Mucosa of gallbladder (tissue), 1 donor: ENCODE measurements at regions not wholly inside any gene's neighbourhood (a gene's known extent, or its start where the extent isn't known, plus 50 kb on each side); places are given as distances from the start of the nearest gene placed in this dataset.

Experiments
- DNase-seq: peaks from one replicate; pipeline ENCODE4 v3.0.0-alpha.2; 2020; ENCODE audit warnings: low spot score
- donor health status: DM: no; HTN: no; CAD: no.

DNA sequence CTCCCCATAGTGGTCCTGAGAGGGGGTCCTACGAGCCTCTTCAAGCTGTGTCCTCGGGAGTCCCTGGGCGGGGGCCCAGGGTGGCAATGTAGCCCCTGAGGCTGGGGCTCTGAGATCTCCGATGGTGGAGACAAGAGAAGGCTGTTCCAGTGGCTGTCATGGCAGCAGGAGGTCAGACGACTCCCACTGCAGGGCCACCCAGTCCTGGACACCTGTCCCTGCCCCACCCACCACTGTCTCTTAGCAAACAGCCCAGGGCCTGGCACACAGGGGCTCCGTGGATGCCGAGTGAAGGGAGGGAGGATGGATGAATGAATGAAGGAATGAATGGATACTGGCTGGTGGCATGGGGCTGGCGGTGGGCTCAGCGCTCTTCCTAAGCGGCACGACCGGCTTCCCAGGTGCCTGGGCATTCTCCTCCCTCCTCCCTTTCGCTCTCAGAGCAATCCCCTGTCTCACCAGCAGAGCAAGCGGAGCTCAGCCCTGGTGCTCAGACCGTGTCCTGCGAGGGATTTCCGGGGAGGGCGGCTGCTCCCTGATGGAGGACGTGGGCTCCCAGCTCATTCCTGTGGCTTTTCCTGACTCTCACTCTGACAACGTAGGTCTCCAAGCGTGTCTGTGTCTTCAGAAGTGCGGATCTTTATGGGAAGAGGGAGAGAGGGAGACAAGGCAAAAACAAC is 1272.6 kb downstream of the BRD1 start:
- DNase-seq = no peak

DNA sequence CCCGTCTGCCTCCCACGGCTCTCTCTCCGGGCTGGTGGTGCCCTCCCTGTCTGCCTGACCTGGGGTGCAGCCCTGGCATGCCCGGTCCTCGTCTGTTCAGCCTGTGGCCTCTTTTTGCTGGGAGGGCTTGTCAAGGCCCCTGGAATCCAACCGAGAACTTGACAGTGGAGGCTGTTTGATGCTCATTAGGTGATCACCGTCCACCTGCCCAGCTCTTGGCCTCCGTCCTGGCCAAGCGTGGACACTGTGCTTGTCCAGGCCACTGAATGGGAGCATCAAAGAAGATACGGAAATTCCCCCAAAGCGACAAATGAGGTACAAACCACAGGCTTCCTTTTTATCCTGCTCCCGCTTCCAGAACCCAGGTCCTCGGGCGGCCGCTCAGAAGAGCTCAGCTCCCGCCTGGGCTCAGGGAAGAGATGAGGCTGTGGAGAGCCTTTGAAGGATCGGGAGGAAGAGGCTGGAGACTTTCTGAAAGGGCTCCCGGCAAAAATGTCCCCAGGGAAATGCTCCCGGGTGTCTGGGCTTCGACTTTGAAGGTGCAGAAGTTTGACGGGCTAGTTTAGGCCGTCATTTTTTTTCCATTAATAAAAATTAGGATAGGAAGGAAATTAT is 1273.9 kb downstream of the BRD1 start:
- no peak for DNase-seq

GRCh38 chr22:48553119-48553518 is 1274.6 kb downstream of the BRD1 start:
- DNase-seq = no peak

GRCh38 chr22:48551716-48552268 is 1275.9 kb downstream of the BRD1 start:
- no peak for DNase-seq

DNA sequence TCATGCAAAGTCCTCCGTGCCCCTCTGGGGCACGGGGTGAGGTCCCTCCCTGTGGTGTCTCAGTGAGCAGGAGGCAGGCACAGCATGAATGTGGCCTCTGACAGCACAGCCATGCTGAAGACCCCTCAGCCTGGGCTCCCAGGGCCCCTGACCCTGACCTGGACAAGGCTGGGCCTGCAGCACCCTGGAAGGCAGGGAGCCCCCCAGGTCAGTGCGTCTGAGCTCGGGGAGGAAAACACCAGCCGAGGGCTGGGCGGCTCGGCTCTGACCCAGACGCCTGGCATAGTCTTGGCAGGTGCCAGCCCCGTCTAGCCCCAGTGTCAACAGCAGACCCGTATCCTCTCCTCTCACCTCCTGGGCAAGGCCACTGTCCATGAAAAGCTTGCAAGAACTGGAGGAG is 1276.6 kb downstream of the BRD1 start:
- no peak for DNase-seq

- no peak for DNase-seq
Observed at GRCh38 chr22:48548391-48548790, 1279.3 kb downstream of the BRD1 start.

DNA sequence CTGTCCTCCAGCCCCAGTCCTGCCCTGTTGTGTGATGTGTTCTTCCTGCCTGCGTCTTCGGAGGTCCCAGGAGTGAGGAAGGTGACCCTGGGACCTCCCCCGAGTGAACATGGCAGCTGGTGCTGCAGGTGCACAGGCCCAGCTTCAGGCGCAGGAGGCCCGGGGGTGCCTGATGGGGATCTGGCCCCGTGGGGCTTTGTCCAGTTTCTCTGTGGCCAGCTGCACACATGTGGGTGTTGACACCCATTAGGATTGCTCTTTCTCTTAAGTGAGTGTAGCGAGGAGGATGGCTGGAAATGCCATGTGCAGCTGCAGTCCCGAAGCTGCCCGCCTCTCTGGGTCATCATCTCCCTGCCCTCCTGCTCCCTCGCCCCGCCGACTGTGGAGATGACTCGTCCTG is 1279.7 kb downstream of the BRD1 start:
- DNase-seq = no peak

- no peak for DNase-seq
Observed at GRCh38 chr22:48546653-48547424, 1280.8 kb downstream of the BRD1 start.

GRCh38 chr22:48545987-48546386 is 1281.7 kb downstream of the BRD1 start:
- DNase-seq = no peak

DNA sequence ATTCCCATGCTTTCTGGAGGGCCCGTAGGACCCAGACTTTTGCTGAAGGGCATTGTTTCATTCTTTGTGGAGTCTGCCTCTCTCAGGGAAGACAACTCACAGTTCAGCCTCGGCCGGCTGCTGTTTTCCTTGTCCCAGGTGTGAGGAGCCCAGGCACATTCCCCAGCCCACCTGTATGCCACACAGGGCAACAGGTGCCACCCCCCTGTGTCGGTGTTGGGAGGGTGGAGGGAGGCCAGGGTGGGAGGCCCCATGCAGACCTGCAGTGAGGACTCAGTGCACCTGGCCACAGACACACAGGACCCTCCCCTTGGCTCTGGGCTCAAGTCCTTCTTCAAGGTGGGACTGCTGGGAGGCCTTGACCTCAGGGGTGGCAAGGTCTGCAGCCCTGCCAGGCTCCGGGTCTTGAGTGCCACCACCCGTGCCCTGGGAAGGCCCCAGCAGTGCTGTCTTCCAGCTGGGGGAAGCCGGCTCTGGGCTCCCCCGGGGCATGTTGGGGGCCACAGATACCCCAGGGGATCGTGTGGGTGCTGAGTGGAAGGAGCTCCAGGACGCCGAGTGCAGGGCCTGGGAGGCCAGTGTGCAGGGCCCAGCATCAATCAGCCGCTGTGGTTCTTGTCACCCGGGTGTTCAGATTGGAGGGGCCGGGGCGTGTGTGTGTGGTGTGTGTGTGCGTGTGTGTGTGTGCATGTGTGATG is 1286.1 kb downstream of the BRD1 start:
- DNase-seq = no peak

DNA sequence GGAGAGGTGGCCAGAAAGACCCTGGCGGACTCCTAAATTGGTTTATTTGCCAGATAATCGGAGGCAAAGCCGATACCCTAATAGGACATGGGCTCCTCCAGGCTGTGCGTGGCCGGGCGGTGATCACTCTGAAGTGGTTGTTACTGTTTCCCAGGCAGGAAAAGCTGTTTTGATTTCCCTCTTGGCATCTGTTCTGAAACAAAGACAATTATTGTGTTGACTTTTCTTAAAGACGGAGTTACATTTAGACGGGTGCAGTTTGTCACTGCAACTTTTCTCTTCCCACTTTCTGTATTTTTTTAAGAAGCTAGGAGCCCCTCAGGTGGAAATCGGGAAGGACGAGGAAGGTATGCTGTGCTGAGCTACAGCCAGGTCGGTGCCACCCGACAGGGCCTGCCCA is 1288.4 kb downstream of the BRD1 start:
- no peak for DNase-seq

DNA sequence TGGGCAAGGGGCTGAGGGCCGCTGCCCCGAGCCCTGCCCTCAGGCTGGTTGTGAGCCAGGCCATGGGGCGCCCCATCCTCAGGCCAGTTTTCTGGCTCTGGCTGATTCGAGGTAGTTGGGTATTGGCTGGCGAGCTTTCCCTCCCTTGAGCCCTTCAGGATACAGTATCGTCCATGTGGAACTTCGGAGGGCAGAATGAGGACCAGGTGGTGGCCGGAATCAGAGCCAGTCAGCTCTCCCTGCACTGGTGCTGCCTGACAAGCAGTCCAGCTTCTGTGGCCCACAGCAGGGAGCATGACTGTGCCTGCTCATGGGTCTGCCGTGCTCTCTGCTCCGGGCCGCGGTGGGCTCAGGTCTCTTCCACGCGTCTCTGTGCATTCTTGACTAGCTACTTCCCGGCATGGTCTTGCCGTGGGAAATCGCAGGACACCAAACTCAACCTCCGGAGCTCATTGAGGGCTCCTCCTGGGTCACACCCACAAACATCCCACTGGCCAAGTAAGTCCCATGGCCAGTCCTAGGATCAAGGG is 1289.3 kb downstream of the BRD1 start:
- no peak for DNase-seq

DNA sequence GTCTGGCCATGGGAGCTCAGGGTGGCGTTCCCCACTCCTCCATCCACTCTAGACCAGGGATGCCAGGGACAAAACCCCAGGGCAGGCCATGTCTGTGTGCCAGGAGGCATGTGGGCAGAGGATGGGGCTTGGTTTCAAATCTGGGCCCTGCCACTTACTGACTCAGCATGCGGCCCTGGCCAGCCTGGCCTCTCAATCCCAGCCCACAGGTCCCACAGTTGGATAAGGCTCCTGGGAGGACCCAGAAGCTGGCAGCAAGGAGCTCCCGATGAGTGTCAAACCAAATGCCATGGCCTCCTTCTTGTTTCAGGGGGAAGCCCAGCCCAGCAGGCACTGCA is 1290.4 kb downstream of the BRD1 start:
- DNase-seq = no peak

DNA sequence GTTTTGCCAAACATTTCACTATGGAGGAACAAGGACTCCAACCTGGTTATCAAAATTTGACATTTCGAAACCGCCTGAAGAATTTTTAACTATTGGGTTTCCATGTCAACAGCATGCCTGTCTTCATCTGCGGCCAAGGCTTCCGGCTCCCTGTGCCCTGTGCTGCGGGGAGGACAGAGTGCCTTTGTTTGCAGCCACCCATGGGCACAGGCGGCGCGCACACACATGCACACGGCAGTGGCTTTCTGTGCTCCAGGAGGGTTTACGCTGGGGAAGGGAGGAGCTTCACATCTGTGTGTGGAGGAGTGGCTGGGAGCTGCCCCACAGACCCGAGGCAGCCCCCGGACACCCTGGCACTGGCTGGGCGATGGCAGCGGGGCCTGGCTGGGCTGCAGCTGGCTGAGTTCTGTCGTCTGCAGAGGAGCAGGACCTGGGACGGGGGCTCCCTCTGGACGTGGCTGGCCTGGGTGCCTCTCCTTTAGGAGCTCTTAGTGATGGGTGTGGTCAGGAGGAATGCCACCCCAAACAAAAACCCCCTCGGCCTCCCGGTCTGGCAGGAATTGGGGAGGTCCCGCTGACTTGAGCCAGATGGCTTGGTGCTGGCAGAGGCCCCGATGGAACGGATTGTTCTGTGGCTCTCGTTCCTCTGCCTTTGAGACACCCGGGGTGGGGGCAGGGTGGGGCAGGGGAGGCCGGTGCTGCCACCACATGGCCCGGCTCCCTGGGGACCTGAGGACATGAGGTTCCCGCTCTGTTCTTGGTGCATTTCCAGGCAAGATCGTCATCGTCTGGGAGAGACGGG is 1290.9 kb downstream of the BRD1 start:
- no peak for DNase-seq

DNA sequence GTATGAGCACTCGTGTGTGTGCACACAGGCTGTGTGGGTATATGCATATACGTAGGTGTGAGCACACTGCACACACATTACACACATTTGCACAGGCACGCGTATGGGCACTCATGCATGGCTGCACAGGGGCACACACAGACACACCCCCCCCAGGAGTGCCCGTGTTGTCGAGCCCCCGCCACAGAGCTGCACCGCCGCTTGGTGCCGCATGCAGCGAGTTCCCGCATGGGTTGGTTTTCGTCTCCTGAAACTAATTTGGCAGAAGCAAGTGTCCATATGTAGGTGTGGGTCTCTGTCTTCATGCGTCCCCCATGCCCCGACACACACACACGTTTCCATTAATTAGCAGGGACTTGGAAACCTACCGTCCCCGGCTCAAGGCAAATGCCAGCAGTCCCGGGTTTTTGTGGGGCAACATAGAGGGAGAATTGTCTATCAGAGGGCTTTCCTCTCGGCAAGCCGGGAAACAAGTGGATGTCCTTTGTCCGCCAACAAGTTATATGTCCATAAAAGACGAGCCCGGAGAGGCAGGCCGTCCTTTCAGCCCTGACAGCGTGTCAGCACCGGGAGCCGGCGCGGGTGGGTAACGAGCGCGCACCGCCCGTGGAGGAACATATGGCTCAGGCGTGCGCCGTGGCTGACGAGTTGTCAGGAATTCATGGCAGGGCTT is 1291.7 kb downstream of the BRD1 start:
- no peak for DNase-seq

- DNase-seq = no peak
Observed at GRCh38 chr22:48534395-48534958, 1293.2 kb downstream of the BRD1 start.

DNA sequence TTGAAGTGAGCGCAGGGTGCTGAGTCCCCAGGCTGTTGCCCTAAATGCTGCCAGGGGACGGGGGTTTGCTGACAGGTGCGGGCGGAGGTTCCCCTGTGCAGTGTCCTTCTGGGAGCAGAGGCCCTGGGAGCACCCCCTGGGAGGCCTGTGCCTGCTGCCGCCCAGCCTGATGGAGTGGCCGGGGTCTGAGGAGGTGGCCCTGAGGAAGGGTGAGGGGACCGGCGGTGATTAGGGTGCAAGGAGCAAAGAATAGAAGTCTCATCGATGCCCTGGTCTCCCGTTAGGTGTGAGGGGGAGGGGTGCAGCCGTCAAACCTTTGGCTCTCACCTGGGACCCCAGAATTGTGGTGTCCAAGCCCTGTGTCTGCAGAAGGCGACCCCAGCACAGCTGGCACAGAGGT is 1294.7 kb downstream of the BRD1 start:
- DNase-seq = no peak

DNA sequence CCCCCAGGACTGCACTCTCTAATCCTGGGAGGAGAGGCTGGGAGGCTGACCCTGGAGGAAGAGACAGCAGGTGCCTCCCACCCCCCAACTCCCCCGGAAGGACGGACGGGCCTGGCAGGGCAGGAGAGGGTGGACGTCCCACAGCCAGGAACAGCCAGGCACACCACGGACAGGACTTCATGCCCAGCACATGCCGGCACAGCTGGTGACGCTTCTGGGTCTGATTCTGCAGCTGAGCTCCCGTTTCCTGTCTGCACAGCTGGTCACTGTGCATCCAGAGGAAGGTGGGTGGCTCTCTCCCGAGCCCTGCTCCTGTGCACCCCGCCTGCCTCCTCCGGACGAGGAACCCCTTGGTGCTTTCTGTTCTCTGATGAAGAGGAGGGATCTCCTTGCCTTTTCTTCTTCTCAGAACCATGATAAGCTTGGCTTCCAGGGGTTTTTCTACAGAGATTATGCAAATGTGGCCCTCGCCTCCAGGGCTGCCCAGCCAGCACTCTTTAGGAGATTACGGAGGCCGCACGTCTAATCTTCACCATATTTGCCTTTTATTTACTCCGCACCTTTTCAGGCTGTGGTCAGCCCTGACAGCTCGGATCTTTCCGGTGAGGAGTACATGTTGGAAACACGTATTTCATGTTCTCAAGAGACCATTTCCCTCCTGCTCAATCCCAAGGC is 1295.8 kb downstream of the BRD1 start:
- no peak for DNase-seq

GRCh38 chr22:48531108-48531507 is 1296.6 kb downstream of the BRD1 start:
- no peak for DNase-seq

- no peak for DNase-seq
Observed at GRCh38 chr22:48530666-48531065, 1297.0 kb downstream of the BRD1 start.
